ENCODE measurements at regions not wholly inside any gene's neighbourhood (a gene's known extent, or its start where the extent isn't known, plus 50 kb on each side); places are given as distances from the start of the nearest gene placed in this dataset.

DNA sequence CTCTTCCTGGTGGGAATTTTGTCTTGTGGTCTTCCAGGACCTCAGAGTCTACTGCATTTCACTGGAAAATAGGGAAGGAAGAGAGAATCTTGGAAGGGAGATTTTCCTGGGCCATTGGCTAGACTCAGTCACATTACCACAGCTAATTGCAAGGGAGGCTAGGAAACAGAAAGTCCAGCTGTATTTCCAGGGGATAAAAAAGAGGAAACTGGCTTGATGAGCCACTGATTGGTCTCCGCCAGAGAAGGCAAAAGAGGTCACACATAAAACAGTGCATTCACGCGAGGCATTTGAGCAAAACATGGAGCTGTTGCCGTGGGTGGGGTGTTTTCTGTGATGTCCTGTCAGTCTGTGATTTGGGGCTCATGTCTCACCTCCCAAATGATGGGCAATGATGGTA is 345.3 kb downstream of the FOXL1 start:
- Histone ChIP-seq H2AFZ (ENCODE audit: low read length) (no peak overlapping the region), H3K9me3 (replicated peaks; ENCODE audit: insufficient read depth, low read length) (no peaks in the 10 kb centered on the region), H3K4me2 (ENCODE audit: low read depth, low read length) (no peak overlapping the region), H3K4me1 (ENCODE audit: low read length) (no peaks in the 10 kb centered on the region), H3K4me3 (ENCODE audit: low read length) (no peak overlapping the region), H4K20me1 (ENCODE audit: insufficient read depth, low read length) (no peaks in the 10 kb centered on the region), H3K27me3 (replicated peaks; ENCODE audit: insufficient read depth, low read length) (peaks cover 61% of the 10 kb centered on the region), H3K79me2 (ENCODE audit: low read length) (no peaks in the 10 kb centered on the region), H3K36me3 (replicated peaks; ENCODE audit: insufficient read depth, low read length) (no peaks in the 10 kb centered on the region), H3K9me2 (replicated peaks; ENCODE audit: insufficient read depth, low read length) (no peaks in the 10 kb centered on the region), H3F3A (ENCODE audit: insufficient read depth, low read length) (no peaks in the 10 kb centered on the region), H3K27ac (ENCODE audit: low read length) (no peak overlapping the region), H3K9ac (ENCODE audit: low read length) (no peak overlapping the region)
- TF ChIP-seq EZH2 (optimal IDR thresholded peaks at IDR 0.05; ENCODE audit: low read depth, low read length) (no peak), EZH2phosphoT487 (IDR thresholded peaks at IDR 0.05; ENCODE audit: low read length) (no peak)
- TF ChIP-seq, protein P1, sequence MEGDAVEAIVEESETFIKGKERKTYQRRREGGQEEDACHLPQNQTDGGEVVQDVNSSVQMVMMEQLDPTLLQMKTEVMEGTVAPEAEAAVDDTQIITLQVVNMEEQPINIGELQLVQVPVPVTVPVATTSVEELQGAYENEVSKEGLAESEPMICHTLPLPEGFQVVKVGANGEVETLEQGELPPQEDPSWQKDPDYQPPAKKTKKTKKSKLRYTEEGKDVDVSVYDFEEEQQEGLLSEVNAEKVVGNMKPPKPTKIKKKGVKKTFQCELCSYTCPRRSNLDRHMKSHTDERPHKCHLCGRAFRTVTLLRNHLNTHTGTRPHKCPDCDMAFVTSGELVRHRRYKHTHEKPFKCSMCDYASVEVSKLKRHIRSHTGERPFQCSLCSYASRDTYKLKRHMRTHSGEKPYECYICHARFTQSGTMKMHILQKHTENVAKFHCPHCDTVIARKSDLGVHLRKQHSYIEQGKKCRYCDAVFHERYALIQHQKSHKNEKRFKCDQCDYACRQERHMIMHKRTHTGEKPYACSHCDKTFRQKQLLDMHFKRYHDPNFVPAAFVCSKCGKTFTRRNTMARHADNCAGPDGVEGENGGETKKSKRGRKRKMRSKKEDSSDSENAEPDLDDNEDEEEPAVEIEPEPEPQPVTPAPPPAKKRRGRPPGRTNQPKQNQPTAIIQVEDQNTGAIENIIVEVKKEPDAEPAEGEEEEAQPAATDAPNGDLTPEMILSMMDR (IDR thresholded peaks at IDR 0.05; ENCODE audit: low read length) = no peak
- DNase-seq = no peak

DNA sequence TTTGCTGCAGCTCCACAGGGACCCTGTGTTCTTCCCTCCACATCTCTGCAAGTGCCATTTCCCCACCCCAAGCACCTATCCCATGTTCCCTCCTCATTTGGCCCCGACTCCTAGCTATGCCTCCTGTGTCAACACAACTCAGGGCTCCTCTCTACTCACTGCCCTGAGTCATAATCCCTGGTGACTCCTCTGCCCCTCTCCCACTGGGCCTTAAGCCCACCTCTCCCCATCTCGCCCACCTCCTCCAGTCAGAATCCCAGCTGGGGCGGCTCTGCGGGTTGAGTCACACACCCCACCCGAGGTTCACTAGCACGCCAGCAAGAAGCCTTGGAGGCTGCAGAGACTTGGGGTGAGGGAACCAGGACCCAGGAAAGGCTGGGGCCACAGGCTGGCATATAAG is 346.2 kb downstream of the FOXL1 start:
- Histone ChIP-seq H4K20me1 (ENCODE audit: insufficient read depth, low read length) (no peaks in the 10 kb centered on the region), H3K4me2 (ENCODE audit: low read depth, low read length) (no peak overlapping the region), H3K9ac (ENCODE audit: low read length) (no peak overlapping the region), H3K4me1 (ENCODE audit: low read length) (no peaks in the 10 kb centered on the region), H3K27me3 (replicated peaks; ENCODE audit: insufficient read depth, low read length) (peaks cover 63% of the 10 kb centered on the region), H3K79me2 (ENCODE audit: low read length) (no peaks in the 10 kb centered on the region), H3K4me3 (ENCODE audit: low read length) (no peak overlapping the region), H3F3A (ENCODE audit: insufficient read depth, low read length) (no peaks in the 10 kb centered on the region), H3K27ac (ENCODE audit: low read length) (no peak overlapping the region), H3K36me3 (replicated peaks; ENCODE audit: insufficient read depth, low read length) (no peaks in the 10 kb centered on the region), H3K9me3 (replicated peaks; ENCODE audit: insufficient read depth, low read length) (no peaks in the 10 kb centered on the region), H2AFZ (ENCODE audit: low read length) (no peak overlapping the region), H3K9me2 (replicated peaks; ENCODE audit: insufficient read depth, low read length) (no peaks in the 10 kb centered on the region)
- no peak for TF ChIP-seq EZH2phosphoT487 (IDR thresholded peaks at IDR 0.05; ENCODE audit: low read length)
- no peak for TF ChIP-seq EZH2 (optimal IDR thresholded peaks at IDR 0.05; ENCODE audit: low read depth, low read length)
- TF ChIP-seq, protein P1 (IDR thresholded peaks at IDR 0.05; ENCODE audit: low read length) = no peak
- DNase-seq = no peak

DNA sequence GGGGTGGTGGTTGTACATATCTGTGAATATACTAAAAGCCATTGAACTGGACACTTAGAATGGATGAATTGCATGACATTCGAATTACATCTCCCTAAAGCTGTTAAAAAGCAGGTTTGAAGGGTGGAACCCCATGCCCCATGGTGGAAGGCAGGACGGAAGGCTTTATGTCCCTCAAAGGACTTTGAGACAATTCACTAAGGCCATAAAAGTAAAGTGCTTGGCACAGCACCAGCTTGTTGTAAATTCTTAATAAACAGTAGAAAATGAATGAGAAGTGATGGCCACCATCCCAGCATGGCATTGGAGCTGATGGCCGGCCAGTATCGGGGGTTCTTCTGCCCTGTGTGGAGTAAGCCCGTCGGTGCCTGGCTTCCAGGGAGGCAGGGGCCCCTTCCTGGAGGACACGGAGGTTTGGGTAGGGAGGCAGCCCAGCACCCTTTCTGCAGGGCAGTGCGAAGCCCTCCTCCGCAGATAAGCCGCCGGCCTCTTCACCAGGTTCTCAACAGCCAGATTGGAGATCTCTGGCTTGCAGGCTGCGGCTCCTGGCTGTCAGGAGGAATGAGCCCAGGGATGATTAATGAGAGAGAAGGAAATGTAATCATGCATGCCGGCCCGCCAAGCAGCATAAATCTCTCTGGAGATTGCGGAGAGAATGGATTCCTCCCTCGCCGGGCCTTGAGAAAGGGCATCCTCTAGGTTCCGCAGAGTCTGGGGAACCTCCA is 346.9 kb downstream of the FOXL1 start:
- H3K79me2 ChIP-seq (ENCODE audit: low read length) = no peaks in the 10 kb centered on the region
- no peak for DNase-seq
- no peaks in the 10 kb centered on the region for H3K9me3 ChIP-seq (replicated peaks; ENCODE audit: insufficient read depth, low read length)
- no peaks in the 10 kb centered on the region for H3K9me2 ChIP-seq (replicated peaks; ENCODE audit: insufficient read depth, low read length)
- no peaks in the 10 kb centered on the region for H3F3A ChIP-seq (ENCODE audit: insufficient read depth, low read length)
- no peak for TF ChIP-seq EZH2phosphoT487 (IDR thresholded peaks at IDR 0.05; ENCODE audit: low read length)
- TF ChIP-seq, protein P1 (IDR thresholded peaks at IDR 0.05; ENCODE audit: low read length) = no peak
- no peak for TF ChIP-seq EZH2 (optimal IDR thresholded peaks at IDR 0.05; ENCODE audit: low read depth, low read length)
- no peaks in the 10 kb centered on the region for H3K4me1 ChIP-seq (ENCODE audit: low read length)
- no peak overlapping the region for H3K4me2 ChIP-seq (ENCODE audit: low read depth, low read length)
- H2AFZ ChIP-seq (ENCODE audit: low read length) = no peak overlapping the region
- H3K36me3 ChIP-seq (replicated peaks; ENCODE audit: insufficient read depth, low read length) = no peaks in the 10 kb centered on the region
- H3K27me3 ChIP-seq (replicated peaks; ENCODE audit: insufficient read depth, low read length) = peaks cover 64% of the 10 kb centered on the region
- H3K9ac ChIP-seq (ENCODE audit: low read length) = no peak overlapping the region
- no peak overlapping the region for H3K4me3 ChIP-seq (ENCODE audit: low read length)
- no peaks in the 10 kb centered on the region for H4K20me1 ChIP-seq (ENCODE audit: insufficient read depth, low read length)
- no peak overlapping the region for H3K27ac ChIP-seq (ENCODE audit: low read length)
